GM12864 (cell line): ENCODE measurements at regions not wholly inside any gene's neighbourhood (a gene's known extent, or its start where the extent isn't known, plus 50 kb on each side); places are given as distances from the start of the nearest gene placed in this dataset.

Experiments
- DNase-seq: peaks from one replicate; pipeline ENCODE4 v3.0.0-alpha.2; 2011; ENCODE audit warnings: low read depth
- H3K4me3 ChIP-seq: 2 replicates; pipeline ENCODE4 v1.5.1; 2011; ENCODE audit warnings: mild to moderate bottlenecking, low read depth, low read length, control low read depth
- TF ChIP-seq, protein P1 (sequence below): IDR thresholded peaks from 2 replicates; pipeline ENCODE4 v1.5.1; 2011; ENCODE audit warnings: low read depth, mild to moderate bottlenecking, moderate library complexity, low read length, control low read depth, inconsistent platforms; ENCODE audit errors: missing control alignments

DNA sequence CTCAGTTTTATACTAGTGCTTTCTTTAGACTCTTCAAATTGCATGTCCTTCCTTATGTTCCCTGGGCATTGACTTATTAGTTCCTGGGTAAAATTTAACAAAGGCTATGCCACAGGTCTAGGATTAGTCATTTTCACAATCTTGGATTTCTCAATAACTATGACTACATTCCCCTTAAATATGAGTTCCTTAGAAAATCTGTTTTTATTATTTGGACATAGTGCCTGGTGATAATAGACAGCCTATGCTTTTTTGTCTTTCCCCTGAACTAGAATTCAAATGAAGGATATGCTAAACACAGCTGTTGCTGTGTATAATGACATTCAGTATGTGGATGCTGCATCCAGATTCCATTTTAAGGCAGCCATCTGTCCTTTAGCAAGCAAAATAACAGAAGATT, 1252.8 kb upstream of the GJE1 start:
- no peak overlapping the region for H3K4me3 ChIP-seq
- DNase-seq, result no peak
- TF ChIP-seq, protein P1, sequence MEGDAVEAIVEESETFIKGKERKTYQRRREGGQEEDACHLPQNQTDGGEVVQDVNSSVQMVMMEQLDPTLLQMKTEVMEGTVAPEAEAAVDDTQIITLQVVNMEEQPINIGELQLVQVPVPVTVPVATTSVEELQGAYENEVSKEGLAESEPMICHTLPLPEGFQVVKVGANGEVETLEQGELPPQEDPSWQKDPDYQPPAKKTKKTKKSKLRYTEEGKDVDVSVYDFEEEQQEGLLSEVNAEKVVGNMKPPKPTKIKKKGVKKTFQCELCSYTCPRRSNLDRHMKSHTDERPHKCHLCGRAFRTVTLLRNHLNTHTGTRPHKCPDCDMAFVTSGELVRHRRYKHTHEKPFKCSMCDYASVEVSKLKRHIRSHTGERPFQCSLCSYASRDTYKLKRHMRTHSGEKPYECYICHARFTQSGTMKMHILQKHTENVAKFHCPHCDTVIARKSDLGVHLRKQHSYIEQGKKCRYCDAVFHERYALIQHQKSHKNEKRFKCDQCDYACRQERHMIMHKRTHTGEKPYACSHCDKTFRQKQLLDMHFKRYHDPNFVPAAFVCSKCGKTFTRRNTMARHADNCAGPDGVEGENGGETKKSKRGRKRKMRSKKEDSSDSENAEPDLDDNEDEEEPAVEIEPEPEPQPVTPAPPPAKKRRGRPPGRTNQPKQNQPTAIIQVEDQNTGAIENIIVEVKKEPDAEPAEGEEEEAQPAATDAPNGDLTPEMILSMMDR, result no peak

DNA sequence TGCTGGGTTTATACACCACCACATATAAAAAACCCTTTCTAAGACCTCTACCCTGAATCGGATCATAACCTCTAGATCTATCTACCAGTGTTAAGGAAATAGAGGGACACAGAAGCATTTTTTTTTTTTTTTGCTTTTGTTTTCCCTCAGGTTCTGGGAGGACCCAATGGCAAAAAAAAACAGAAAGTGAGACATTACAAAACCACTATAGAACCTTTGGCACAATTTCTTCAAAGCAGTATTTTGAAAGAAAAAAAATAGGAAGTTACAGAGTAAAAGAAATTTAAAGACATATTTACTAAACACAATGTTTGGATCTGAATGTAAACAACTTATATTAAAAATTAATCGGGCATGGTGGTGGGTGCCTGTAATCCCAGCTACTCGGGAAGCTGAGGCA, 1258.7 kb upstream of the GJE1 start:
- H3K4me3 ChIP-seq, result no peak overlapping the region
- TF ChIP-seq, protein P1, result no peak
- no peak for DNase-seq

DNA sequence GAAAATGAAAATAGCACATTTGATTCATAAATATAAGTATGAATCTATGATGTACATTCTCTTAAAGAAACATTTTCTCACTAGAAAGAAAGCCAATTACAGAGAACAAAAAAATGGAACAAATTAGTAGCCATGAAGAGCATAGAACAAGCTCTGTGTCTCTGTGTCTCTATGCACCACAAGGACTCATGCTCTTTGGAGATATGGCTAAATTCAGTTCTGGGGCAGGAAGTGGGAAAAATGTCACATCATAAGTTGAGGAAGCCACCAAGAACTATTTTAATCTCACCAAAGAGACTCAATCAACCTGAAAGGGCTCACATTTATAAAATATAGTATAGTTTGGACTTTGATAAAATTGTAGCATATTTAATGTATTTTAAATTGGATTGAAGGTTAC, 1259.8 kb upstream of the GJE1 start:
- no peak overlapping the region for H3K4me3 ChIP-seq
- TF ChIP-seq, protein P1, result no peak
- DNase-seq, result no peak

DNA sequence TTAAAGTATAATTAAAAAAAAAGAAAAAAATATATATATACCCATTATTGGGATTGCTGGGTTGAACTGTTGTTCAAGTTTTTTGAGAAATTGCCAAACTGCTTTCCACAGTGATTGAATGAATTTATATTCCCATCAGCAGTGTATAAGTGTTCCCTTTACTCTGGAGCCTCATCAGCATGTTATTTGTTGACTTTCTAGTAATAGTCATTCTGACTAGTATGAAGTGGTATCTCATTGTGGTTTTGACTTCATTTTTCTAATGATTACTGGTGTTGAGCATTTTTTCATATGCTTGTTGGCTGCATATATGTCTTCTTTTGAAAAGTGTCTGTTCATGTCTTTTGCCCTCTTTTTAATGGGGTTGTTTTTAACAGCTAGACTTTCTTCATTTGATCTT, 1260.8 kb upstream of the GJE1 start:
- DNase-seq, result no peak
- TF ChIP-seq, protein P1, result no peak
- H3K4me3 ChIP-seq, result no peak overlapping the region

DNA sequence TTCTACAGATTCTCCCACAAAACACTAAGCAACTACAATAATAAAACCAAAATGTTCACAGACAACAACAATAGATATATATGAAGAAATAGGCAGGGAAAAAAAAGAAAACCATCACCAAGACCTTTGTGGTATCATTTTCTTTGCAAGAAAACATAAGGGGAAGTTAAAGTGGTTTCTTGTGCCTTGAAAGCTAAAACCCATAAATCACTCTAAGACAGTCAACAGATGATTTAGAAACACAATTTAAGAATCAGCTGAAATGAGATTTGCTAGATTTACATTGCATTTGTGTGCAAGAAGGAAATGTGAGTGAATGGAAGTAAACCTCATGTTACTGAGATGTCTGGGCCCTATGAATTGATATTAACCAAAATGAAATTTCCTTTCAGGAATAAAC, 1265.4 kb upstream of the GJE1 start:
- DNase-seq, result no peak
- TF ChIP-seq, protein P1, result no peak
- no peak overlapping the region for H3K4me3 ChIP-seq

DNA sequence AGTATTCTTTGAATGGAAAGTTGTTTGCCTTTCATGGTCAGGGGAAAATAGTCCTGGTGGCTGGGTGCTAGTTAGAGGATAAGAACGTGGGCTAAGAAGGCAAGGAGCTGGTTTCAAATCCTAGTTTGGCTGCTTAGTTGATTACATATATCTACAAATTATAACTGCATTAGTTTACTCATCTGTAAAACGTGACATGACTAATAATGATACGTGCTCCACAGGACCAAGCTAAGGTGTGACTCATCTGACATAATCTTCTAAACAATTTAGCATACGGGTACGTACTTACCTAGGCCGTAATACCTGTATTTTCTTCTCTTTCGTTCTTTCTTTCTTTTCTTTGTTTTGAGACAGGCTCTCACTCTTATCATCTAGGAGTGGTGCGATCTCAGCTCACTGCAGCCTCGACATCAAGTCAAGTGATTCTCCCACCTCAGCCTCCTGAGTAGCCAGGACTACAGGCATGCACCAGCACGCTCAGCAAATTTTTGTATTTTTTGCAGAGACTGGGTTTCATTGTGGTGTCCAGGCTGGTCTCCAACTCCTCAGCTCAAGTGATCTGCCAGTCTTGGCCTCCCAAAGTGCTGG, 1274.2 kb upstream of the GJE1 start:
- TF ChIP-seq, protein P1, result no peak
- H3K4me3 ChIP-seq, result no peak overlapping the region
- DNase-seq, result no peak

DNA sequence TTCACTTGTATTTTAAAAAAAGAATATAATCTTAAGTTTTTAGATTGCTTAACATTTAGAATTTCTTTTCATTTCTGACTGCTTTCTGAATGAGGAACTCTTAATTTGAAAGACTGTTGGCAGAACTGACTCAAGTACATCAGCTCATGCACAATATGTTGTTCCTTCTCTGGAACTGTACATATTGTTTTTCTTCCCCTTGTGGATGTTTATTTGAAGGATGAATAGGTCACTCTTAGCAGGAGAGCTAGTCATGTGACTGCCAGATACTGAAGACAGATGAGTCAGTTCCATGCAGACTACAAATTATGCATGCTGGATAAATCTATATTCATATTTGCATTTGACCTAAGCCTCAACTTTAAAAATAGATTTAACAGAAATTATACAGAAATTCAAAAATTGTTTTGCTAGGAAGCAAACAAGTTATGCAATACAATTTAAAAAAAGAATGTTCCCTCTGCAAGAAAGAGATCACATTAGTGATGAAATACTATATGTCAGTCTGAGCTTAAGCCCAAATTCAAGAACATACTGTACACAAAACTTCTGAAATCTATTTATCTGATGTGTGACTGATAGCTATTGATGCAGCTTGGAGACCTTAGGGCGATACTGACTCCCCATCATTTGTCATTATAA, 1274.9 kb upstream of the GJE1 start:
- no peak for DNase-seq
- TF ChIP-seq, protein P1, result no peak
- H3K4me3 ChIP-seq, result no peak overlapping the region
